ENCODE measurements at regions not wholly inside any gene's neighbourhood (a gene's known extent, or its start where the extent isn't known, plus 50 kb on each side); places are given as distances from the start of the nearest gene placed in this dataset.

GRCh38 chr13:60933638-60934037, 482.0 kb downstream of the PCDH20 start:
- no peak for TF ChIP-seq CTCF (IDR thresholded peaks at IDR 0.05; ENCODE audit: insufficient read depth, low read length, missing control alignments)
- ChIA-PET POLR2A (no interaction called here), CTCF (no interaction called here)
- no peak overlapping the region for H3K4me3 ChIP-seq (ENCODE audit: low read depth, low read length)
- no peak for DNase-seq (ENCODE audit: low read depth, low spot score)

- TF ChIP-seq CTCF (IDR thresholded peaks at IDR 0.05; ENCODE audit: insufficient read depth, low read length, missing control alignments) = no peak
- H3K4me3 ChIP-seq (ENCODE audit: low read depth, low read length) = no peak overlapping the region
- CTCF ChIA-PET = no interaction called here
- no peak for DNase-seq (ENCODE audit: low read depth, low spot score)
- POLR2A ChIA-PET = no interaction called here
These were observed 483.6 kb downstream of the PCDH20 start for GRCh38 chr13:60931858-60932546.

GRCh38 chr13:60925686-60926085, 490.0 kb downstream of the PCDH20 start:
- ChIA-PET CTCF (no interaction called here), POLR2A (no interaction called here)
- no peak overlapping the region for H3K4me3 ChIP-seq (ENCODE audit: low read depth, low read length)
- TF ChIP-seq CTCF (IDR thresholded peaks at IDR 0.05; ENCODE audit: insufficient read depth, low read length, missing control alignments) = no peak
- DNase-seq (ENCODE audit: low read depth, low spot score) = no peak

- no peak for TF ChIP-seq CTCF (IDR thresholded peaks at IDR 0.05; ENCODE audit: insufficient read depth, low read length, missing control alignments)
- H3K4me3 ChIP-seq (ENCODE audit: low read depth, low read length) = no peak overlapping the region
- CTCF ChIA-PET = no interaction called here
- POLR2A ChIA-PET = no interaction called here
- DNase-seq (ENCODE audit: low read depth, low spot score) = no peak
These were observed 490.8 kb downstream of the PCDH20 start for GRCh38 chr13:60924856-60925255.

GRCh38 chr13:60922576-60923231, 492.9 kb downstream of the PCDH20 start:
- ChIA-PET CTCF (no interaction called here), POLR2A (no interaction called here)
- TF ChIP-seq CTCF (IDR thresholded peaks at IDR 0.05; ENCODE audit: insufficient read depth, low read length, missing control alignments) = no peak
- DNase-seq (ENCODE audit: low read depth, low spot score) = no peak
- no peak overlapping the region for H3K4me3 ChIP-seq (ENCODE audit: low read depth, low read length)

- ChIA-PET CTCF (no interaction called here), POLR2A (no interaction called here)
- H3K4me3 ChIP-seq (ENCODE audit: low read depth, low read length) = no peak overlapping the region
- DNase-seq (ENCODE audit: low read depth, low spot score) = no peak
- no peak for TF ChIP-seq CTCF (IDR thresholded peaks at IDR 0.05; ENCODE audit: insufficient read depth, low read length, missing control alignments)
These were observed 496.8 kb downstream of the TDRD3 start for GRCh38 chr13:60893801-60894200.

Data from AG04449 (cell line).